Activated B cell treated with CpG ODN at 0.5 μM for 24 hours (primary cell): ENCODE measurements at regions not wholly inside any gene's neighbourhood (a gene's known extent, or its start where the extent isn't known, plus 50 kb on each side); places are given as distances from the start of the nearest gene placed in this dataset.

Experiments
- ATAC-seq: fragments of 200-7000 bp; cut with Tn5 transposase; one replicate; pipeline ENCODE4 v1.10.0; 2021; ENCODE audit warnings: low read depth, mild to moderate bottlenecking, moderate library complexity
- CTCF ChIA-PET: fragments of 350-600 bp; sonication (Branson Sonifier 250); formaldehyde crosslinking; loops from one replicate; lab custom pipeline; 2021; ENCODE audit warnings: antibody characterized with exemption; lab: Charles Lee
- POLR2A ChIA-PET: fragments of 350-600 bp; sonication (Branson Sonifier 250); formaldehyde crosslinking; loops from one replicate; lab custom pipeline; 2021; ENCODE audit warnings: antibody characterized with exemption; lab: Charles Lee
- DNase-seq: peaks from one replicate; pipeline ENCODE4 v3.0.0; 2022
- H3K27ac Mint-ChIP-seq: one replicate; pipeline ENCODE4 v1.8.0; 2020; ENCODE audit warnings: mixed read lengths
- H3K27me3 Mint-ChIP-seq: one replicate; pipeline ENCODE4 v1.8.0; 2021; ENCODE audit warnings: mixed read lengths
- H3K36me3 Mint-ChIP-seq: one replicate; pipeline ENCODE4 v1.8.0; 2021; ENCODE audit warnings: low read depth, mixed read lengths
- H3K4me1 Mint-ChIP-seq: one replicate; pipeline ENCODE4 v1.8.0; 2021; ENCODE audit warnings: mixed read lengths
- H3K4me3 Mint-ChIP-seq: one replicate; pipeline ENCODE4 v1.8.0; 2020; ENCODE audit warnings: mild to moderate bottlenecking, mixed read lengths
- H3K9me3 Mint-ChIP-seq: one replicate; pipeline ENCODE4 v1.8.0; 2020; ENCODE audit warnings: mixed read lengths
- intact Hi-C: fragments of 100-400 bp; cut with micrococcal nuclease; formaldehyde crosslinking; loops from one replicate; pipeline ENCODE4 v1.15.1; 2024
- TF ChIP-seq, protein P1 (sequence below): fragments of 200-600 bp; IDR thresholded peaks from one replicate; pipeline ENCODE4 v1.8.0; 2022; ENCODE audit warnings: antibody characterized with exemption, mild to moderate bottlenecking

DNA sequence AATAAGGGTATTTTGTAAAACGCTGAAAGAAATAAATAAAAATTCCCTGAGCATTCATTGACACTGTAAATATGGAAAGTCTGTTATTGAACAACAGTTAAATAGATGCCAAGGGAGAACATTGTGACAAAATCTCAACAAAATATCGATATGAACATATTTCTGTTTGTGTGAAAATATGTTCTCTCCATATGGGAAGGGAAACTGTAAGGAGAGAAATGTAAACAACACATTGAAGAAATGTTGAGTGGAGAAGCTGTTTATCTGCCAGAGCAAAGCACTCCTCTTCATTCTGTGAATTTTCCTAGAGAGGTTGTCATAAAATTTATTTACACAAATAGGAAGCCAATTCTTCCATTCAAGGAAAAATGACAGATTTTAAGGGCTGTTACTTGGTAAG, 57.1 kb upstream of the EOMES start:
- TF ChIP-seq, protein P1, sequence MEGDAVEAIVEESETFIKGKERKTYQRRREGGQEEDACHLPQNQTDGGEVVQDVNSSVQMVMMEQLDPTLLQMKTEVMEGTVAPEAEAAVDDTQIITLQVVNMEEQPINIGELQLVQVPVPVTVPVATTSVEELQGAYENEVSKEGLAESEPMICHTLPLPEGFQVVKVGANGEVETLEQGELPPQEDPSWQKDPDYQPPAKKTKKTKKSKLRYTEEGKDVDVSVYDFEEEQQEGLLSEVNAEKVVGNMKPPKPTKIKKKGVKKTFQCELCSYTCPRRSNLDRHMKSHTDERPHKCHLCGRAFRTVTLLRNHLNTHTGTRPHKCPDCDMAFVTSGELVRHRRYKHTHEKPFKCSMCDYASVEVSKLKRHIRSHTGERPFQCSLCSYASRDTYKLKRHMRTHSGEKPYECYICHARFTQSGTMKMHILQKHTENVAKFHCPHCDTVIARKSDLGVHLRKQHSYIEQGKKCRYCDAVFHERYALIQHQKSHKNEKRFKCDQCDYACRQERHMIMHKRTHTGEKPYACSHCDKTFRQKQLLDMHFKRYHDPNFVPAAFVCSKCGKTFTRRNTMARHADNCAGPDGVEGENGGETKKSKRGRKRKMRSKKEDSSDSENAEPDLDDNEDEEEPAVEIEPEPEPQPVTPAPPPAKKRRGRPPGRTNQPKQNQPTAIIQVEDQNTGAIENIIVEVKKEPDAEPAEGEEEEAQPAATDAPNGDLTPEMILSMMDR: no peak
- H3K4me3 Mint-ChIP-seq: no peak overlapping the region
- H3K27ac Mint-ChIP-seq: no peak overlapping the region
- peaks cover 7% of the 10 kb centered on the region for H3K27me3 Mint-ChIP-seq
- no peak for DNase-seq
- POLR2A ChIA-PET: no interaction called here
- ATAC-seq: no peak
- H3K36me3 Mint-ChIP-seq: no peaks in the 10 kb centered on the region
- CTCF ChIA-PET: no interaction called here
- intact Hi-C loops: no loop called here
- H3K4me1 Mint-ChIP-seq: no peaks in the 10 kb centered on the region
- no peaks in the 10 kb centered on the region for H3K9me3 Mint-ChIP-seq

DNA sequence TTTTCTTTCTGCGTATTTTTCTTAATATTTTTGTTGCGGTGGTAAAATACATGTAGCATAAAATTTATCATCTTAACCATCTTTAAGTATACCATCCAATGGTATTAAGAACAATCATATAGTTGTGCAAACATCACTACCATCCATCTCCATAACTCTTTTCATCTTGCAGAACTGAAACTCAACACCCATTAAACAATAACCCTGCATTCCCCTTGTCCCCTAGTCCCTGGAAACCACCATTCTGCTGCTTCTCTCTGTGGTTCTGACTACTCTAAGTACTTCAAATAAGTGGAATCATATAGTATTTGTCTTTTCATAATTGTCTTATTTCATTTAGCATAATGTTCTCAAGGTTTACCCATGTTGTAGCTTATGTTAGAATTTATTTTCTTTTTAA, 67.3 kb upstream of the EOMES start:
- Mint-ChIP-seq H3K36me3 (no peaks in the 10 kb centered on the region), H3K9me3 (no peaks in the 10 kb centered on the region), H3K27me3 (no peaks in the 10 kb centered on the region), H3K4me1 (no peaks in the 10 kb centered on the region), H3K4me3 (no peak overlapping the region), H3K27ac (no peak overlapping the region)
- DNase-seq (no peak), ATAC-seq (no peak)
- TF ChIP-seq, protein P1: no peak
- ChIA-PET CTCF (no interaction called here), POLR2A (no interaction called here)
- intact Hi-C loops: no loop called here

DNA sequence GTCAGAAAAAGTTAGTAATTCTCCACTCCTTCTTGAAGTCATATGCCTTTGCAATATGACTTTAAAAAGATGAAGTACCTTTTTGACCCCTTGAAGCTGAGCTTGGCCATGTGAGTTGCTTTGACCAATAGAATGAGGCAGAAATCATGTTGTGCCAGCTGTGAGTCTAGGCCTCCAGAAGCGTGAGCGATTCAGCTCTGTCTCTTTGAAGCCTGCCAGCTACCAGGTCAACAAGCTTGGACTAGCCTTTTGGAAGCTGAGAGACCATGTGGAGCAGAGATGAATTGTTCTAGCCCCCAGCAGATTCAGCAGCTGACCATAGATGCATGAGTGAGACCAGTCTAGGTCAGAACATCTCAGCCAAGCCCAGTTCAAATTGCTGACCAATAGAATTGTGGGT, 69.8 kb upstream of the EOMES start:
- CTCF ChIA-PET: no interaction called here
- ATAC-seq (no peak), DNase-seq (no peak)
- Mint-ChIP-seq H3K27ac (no peak overlapping the region), H3K4me1 (no peaks in the 10 kb centered on the region), H3K4me3 (no peak overlapping the region), H3K36me3 (no peaks in the 10 kb centered on the region), H3K27me3 (no peaks in the 10 kb centered on the region), H3K9me3 (no peaks in the 10 kb centered on the region)
- TF ChIP-seq, protein P1: no peak
- intact Hi-C loops: no loop called here
- POLR2A ChIA-PET: no interaction called here

DNA sequence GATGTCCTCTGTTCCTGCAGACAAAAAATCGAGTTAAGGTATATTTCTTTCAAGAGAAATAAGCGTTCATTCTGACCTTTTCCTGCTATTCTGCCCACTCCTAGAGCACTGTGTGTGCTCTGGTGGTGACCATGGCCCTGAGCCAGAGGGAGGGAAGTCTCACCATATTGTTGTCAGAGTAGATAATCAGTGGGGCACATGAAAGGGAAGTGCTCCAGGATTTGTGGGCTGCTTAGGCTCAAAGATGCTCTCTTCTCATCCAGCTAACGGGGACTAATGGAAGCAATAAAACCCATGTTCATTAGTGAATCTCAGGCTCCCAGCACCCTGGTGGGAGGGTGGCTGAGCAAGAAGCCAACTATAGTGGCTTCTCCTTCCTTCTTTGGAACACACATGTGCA, 70.7 kb upstream of the EOMES start:
- Mint-ChIP-seq H3K4me3 (no peak overlapping the region), H3K27ac (no peak overlapping the region), H3K36me3 (no peaks in the 10 kb centered on the region), H3K9me3 (no peaks in the 10 kb centered on the region), H3K27me3 (no peaks in the 10 kb centered on the region), H3K4me1 (no peaks in the 10 kb centered on the region)
- ATAC-seq: no peak
- intact Hi-C loops: no loop called here
- POLR2A ChIA-PET: no interaction called here
- TF ChIP-seq, protein P1: no peak
- CTCF ChIA-PET: no interaction called here
- no peak for DNase-seq

DNA sequence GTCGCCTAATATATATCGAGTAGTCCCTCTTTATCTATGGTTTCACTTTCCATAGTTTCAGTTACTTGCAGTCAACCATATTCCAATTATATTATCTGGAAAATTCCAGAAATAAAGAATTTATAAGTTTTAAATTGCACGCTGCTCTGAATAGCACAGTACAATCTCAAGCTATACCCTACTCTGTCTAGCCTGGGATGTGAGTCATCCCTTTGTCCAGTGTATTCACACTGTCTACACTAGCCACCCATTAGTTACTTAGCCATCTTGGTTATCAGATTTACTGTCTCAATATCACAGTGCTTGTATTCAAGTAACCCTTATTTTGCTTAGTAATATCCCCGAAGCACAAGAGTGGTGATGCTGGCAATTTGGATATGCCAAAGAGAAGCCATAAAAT, 72.1 kb upstream of the EOMES start:
- H3K27me3 Mint-ChIP-seq: no peaks in the 10 kb centered on the region
- H3K4me3 Mint-ChIP-seq: no peak overlapping the region
- no peak for DNase-seq
- intact Hi-C loops: no loop called here
- no peaks in the 10 kb centered on the region for H3K36me3 Mint-ChIP-seq
- H3K4me1 Mint-ChIP-seq: no peaks in the 10 kb centered on the region
- ChIA-PET POLR2A (no interaction called here), CTCF (no interaction called here)
- no peak for ATAC-seq
- H3K27ac Mint-ChIP-seq: no peak overlapping the region
- no peaks in the 10 kb centered on the region for H3K9me3 Mint-ChIP-seq
- TF ChIP-seq, protein P1: no peak
